Osteoblast (primary cell): ENCODE measurements at regions not wholly inside any gene's neighbourhood (a gene's known extent, or its start where the extent isn't known, plus 50 kb on each side); places are given as distances from the start of the nearest gene placed in this dataset.
A peak's percentile ranks its signal among the peaks of the same experiment; 100 is the strongest.

Experiments
- DNase-seq: peaks from one replicate; pipeline ENCODE4 v3.0.0; 2011; ENCODE audit warnings: low spot score, mixed read lengths; ENCODE audit not compliant: insufficient read length; ENCODE audit errors: missing footprints
- H2AFZ ChIP-seq: 2 replicates; pipeline ENCODE4 v1.6.0; 2011; ENCODE audit warnings: mild to moderate bottlenecking, low read length
- H3K27ac ChIP-seq: 2 replicates; pipeline ENCODE4 v1.5.1; 2011; ENCODE audit warnings: mild to moderate bottlenecking, low read depth, low read length, moderate library complexity
- H3K27me3 ChIP-seq: 2 replicates; pipeline ENCODE4 v1.6.0; 2012; ENCODE audit warnings: mild to moderate bottlenecking, control low read depth, inconsistent platforms, low read length, moderate library complexity; ENCODE audit not compliant: insufficient read depth
- H3K36me3 ChIP-seq: 2 replicates; pipeline ENCODE4 v1.5.1; 2011; ENCODE audit warnings: mild to moderate bottlenecking, low read length, control low read depth, moderate library complexity; ENCODE audit not compliant: insufficient read depth
- H3K4me1 ChIP-seq: 2 replicates; pipeline ENCODE4 v1.5.1; 2011; ENCODE audit warnings: mild to moderate bottlenecking, low read length, control low read depth, moderate library complexity; ENCODE audit not compliant: insufficient read depth
- H3K4me2 ChIP-seq: 2 replicates; pipeline ENCODE4 v1.6.0; 2011; ENCODE audit warnings: mild to moderate bottlenecking, low read length; ENCODE audit not compliant: insufficient read depth
- H3K4me3 ChIP-seq: fragments of 200-600 bp; sonication (generic); 3 replicates; pipeline ENCODE4 v1.5.1; 2012; ENCODE audit warnings: mild to moderate bottlenecking, low read length, inconsistent platforms; ENCODE audit not compliant: insufficient read depth
- H3K79me2 ChIP-seq: 2 replicates; pipeline ENCODE4 v1.6.0; 2012; ENCODE audit warnings: mild to moderate bottlenecking, low read length, control low read depth, inconsistent platforms; ENCODE audit not compliant: insufficient read depth
- H3K9me3 ChIP-seq: 2 replicates; pipeline ENCODE4 v1.5.1; 2011; ENCODE audit warnings: low read depth, low read length, control low read depth
- H4K20me1 ChIP-seq: 2 replicates; pipeline ENCODE4 v1.6.0; 2012; ENCODE audit warnings: mild to moderate bottlenecking, low read length, control low read depth; ENCODE audit not compliant: insufficient read depth
- CTCF ChIP-seq: IDR thresholded peaks from 2 replicates; pipeline ENCODE4 v1.5.1; 2011; ENCODE audit warnings: mild to moderate bottlenecking, low read depth, low read length, moderate library complexity; ENCODE audit errors: extremely low read depth

- peak overlapping the region; percentile 66 for H3K27ac ChIP-seq
- H3K9me3 ChIP-seq: no peaks in the 10 kb centered on the region
- H3K27me3 ChIP-seq: no peaks in the 10 kb centered on the region
- no peaks in the 10 kb centered on the region for H3K79me2 ChIP-seq
- H2AFZ ChIP-seq: no peak overlapping the region
- H3K4me1 ChIP-seq: peaks cover 27% of the 10 kb centered on the region
- H4K20me1 ChIP-seq: no peaks in the 10 kb centered on the region
- H3K4me3 ChIP-seq: no peak overlapping the region
- TF ChIP-seq CTCF: no peak
- H3K36me3 ChIP-seq: no peaks in the 10 kb centered on the region
- peak; percentile 93 for DNase-seq
- H3K4me2 ChIP-seq: peak overlapping the region; percentile 28
These were observed 255.2 kb upstream of the TNC start for GRCh38 chr9:115373000-115373709.

GRCh38 chr9:115373710-115374045, 255.7 kb upstream of the TNC start:
- Histone ChIP-seq H3K9me3 (no peaks in the 10 kb centered on the region), H3K27ac (peak overlapping the region; percentile 66)

DNA sequence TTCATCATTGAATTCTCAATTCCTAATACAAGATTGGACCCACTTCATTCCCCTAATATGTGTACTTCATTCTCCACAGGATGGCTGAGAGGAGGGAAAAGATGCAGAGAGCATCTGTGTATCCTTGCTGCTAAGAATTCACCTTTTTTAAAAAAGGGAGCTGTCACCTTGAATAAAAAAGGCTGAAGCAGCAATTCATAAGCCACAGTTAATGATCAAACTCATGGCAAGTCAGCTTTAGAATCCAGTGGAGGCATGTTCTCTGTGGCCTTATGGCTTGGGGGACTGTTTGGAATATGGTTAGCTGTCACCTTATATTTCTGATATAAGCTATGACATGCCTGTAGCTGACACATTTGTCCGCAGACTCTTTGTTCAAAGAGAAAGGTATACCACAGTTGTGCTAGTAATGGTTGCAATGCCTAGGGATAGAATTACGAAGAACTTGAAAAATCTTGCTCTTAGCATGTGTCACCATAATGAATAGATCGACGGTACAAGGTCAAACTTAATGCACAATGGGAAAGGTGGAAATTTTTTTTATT, 256.8 kb upstream of the TNC start:
- H3K4me2 ChIP-seq: no peak overlapping the region
- H3K4me1 ChIP-seq: peaks cover 12% of the 10 kb centered on the region
- H3K4me3 ChIP-seq: no peak overlapping the region
- no peak overlapping the region for H2AFZ ChIP-seq
- H3K27me3 ChIP-seq: no peaks in the 10 kb centered on the region
- no peak for TF ChIP-seq CTCF
- DNase-seq: no peak
- no peaks in the 10 kb centered on the region for H4K20me1 ChIP-seq
- no peaks in the 10 kb centered on the region for H3K36me3 ChIP-seq
- no peak overlapping the region for H3K27ac ChIP-seq
- H3K9me3 ChIP-seq: no peaks in the 10 kb centered on the region
- no peaks in the 10 kb centered on the region for H3K79me2 ChIP-seq

More at GRCh38 chr9:115373710-115374045, 255.7 kb upstream of the TNC start:
- Histone ChIP-seq H3K4me1 (peaks cover 22% of the 10 kb centered on the region), H3K79me2 (no peaks in the 10 kb centered on the region), H3K4me3 (no peak overlapping the region), H2AFZ (no peak overlapping the region), H4K20me1 (no peaks in the 10 kb centered on the region), H3K4me2 (no peak overlapping the region), H3K27me3 (no peaks in the 10 kb centered on the region), H3K36me3 (no peaks in the 10 kb centered on the region)
- no peak for TF ChIP-seq CTCF
- DNase-seq: no peak

DNA sequence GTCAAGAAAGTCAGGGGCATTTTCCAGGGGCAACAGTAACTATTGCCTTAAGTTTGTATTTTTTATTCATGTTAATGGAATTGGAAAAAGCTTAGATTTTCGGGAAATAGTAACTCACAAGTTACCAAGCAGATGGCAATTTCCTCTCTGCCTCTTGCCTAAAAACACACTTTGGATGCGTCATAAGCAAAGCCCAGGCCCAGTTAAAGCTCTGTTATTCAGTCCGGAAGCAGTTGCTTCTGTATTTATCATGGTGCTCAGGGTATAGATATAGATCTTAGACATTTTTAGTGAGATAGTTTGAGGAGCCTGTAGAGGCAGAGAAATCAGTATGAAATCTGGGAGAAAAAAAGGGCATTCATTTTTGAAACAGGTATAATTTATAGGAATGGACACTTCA, 260.3 kb upstream of the TNC start:
- no peak for TF ChIP-seq CTCF
- H3K27ac ChIP-seq: peak overlapping the region; percentile 39
- peaks cover 3% of the 10 kb centered on the region for H3K4me1 ChIP-seq
- no peaks in the 10 kb centered on the region for H3K27me3 ChIP-seq
- H4K20me1 ChIP-seq: no peaks in the 10 kb centered on the region
- peaks cover 8% of the 10 kb centered on the region for H3K9me3 ChIP-seq
- no peaks in the 10 kb centered on the region for H3K36me3 ChIP-seq
- H3K79me2 ChIP-seq: no peaks in the 10 kb centered on the region
- DNase-seq: peak; percentile 69
- H2AFZ ChIP-seq: no peak overlapping the region
- H3K4me2 ChIP-seq: no peak overlapping the region
- H3K4me3 ChIP-seq: no peak overlapping the region
